ENCODE measurements at regions not wholly inside any gene's neighbourhood (a gene's known extent, or its start where the extent isn't known, plus 50 kb on each side); places are given as distances from the start of the nearest gene placed in this dataset.

- no peak for TF ChIP-seq CTCF (IDR thresholded peaks at IDR 0.05; ENCODE audit: insufficient read depth, low read depth, low read length)
- TF ChIP-seq EZH2 (IDR thresholded peaks at IDR 0.05; ENCODE audit: insufficient read depth, low read length), result no peak
Measured at GRCh38 chr1:222068937-222069336, 327.0 kb upstream of the DUSP10 start.
